ENCODE measurements at regions not wholly inside any gene's neighbourhood (a gene's known extent, or its start where the extent isn't known, plus 50 kb on each side); places are given as distances from the start of the nearest gene placed in this dataset.

GRCh38 chr16:5769513-5769912 lies 671.9 kb upstream of the EEF2KMT start:
- TF ChIP-seq POLR2A (IDR thresholded peaks at IDR 0.05; ENCODE audit: extremely low read depth, insufficient read length) (no peak), CTCF (IDR thresholded peaks at IDR 0.05; ENCODE audit: low read depth, low read length) (no peak)
